ENCODE measurements at regions not wholly inside any gene's neighbourhood (a gene's known extent, or its start where the extent isn't known, plus 50 kb on each side); places are given as distances from the start of the nearest gene placed in this dataset.

GRCh38 chr4:18860836-18861530 lies 839.4 kb upstream of the LCORL start:
- TF ChIP-seq, protein P1, sequence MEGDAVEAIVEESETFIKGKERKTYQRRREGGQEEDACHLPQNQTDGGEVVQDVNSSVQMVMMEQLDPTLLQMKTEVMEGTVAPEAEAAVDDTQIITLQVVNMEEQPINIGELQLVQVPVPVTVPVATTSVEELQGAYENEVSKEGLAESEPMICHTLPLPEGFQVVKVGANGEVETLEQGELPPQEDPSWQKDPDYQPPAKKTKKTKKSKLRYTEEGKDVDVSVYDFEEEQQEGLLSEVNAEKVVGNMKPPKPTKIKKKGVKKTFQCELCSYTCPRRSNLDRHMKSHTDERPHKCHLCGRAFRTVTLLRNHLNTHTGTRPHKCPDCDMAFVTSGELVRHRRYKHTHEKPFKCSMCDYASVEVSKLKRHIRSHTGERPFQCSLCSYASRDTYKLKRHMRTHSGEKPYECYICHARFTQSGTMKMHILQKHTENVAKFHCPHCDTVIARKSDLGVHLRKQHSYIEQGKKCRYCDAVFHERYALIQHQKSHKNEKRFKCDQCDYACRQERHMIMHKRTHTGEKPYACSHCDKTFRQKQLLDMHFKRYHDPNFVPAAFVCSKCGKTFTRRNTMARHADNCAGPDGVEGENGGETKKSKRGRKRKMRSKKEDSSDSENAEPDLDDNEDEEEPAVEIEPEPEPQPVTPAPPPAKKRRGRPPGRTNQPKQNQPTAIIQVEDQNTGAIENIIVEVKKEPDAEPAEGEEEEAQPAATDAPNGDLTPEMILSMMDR (conservative IDR thresholded peaks at IDR 0.05; ENCODE audit: low read length): no peak
- TF ChIP-seq EZH2phosphoT487 (IDR thresholded peaks at IDR 0.05; ENCODE audit: borderline replicate concordance): no peak

Measured in Loucy (cell line).